Astrocyte of the spinal cord (primary cell): ENCODE measurements at regions not wholly inside any gene's neighbourhood (a gene's known extent, or its start where the extent isn't known, plus 50 kb on each side); places are given as distances from the start of the nearest gene placed in this dataset.

Source experiments
- DNase-seq: peaks from one replicate; pipeline ENCODE4 v3.0.0; 2011; ENCODE audit warnings: low read depth, low spot score
- H3K4me3 ChIP-seq: 2 replicates; pipeline ENCODE4 v1.5.1; 2011; ENCODE audit warnings: low read depth, mild to moderate bottlenecking, low read length, moderate library complexity
- CTCF ChIP-seq: IDR thresholded peaks from 2 replicates; pipeline ENCODE4 v1.5.1; 2012; ENCODE audit warnings: low read depth, mild to moderate bottlenecking, low read length, inconsistent platforms
- in situ Hi-C: cut with HindIII; loops from 2 replicates; pipeline ENCODE4 v1.10.0; 2017; ENCODE audit warnings: low sequenced_read_pairs

- H3K4me3 ChIP-seq = no peak overlapping the region
- in situ Hi-C loops = no loop called here
- TF ChIP-seq CTCF = no peak
- no peak for DNase-seq
Observed at GRCh38 chr7:47685712-47686376, 103.9 kb upstream of the TNS3 start.

- no peak for TF ChIP-seq CTCF
- in situ Hi-C loops = no loop called here
- no peak for DNase-seq
- no peak overlapping the region for H3K4me3 ChIP-seq
Observed at GRCh38 chr7:47685151-47685550, 103.2 kb upstream of the TNS3 start.

GRCh38 chr7:47684728-47685127 lies 102.8 kb upstream of the TNS3 start:
- DNase-seq = no peak
- in situ Hi-C loops = no loop called here
- H3K4me3 ChIP-seq = no peak overlapping the region
- no peak for TF ChIP-seq CTCF

- DNase-seq = no peak
- TF ChIP-seq CTCF = no peak
- no peak overlapping the region for H3K4me3 ChIP-seq
- in situ Hi-C loops = no loop called here
Observed at GRCh38 chr7:47683485-47683898, 101.6 kb upstream of the TNS3 start.

GRCh38 chr7:47682874-47683273 lies 101.0 kb upstream of the TNS3 start:
- no peak for DNase-seq
- no peak for TF ChIP-seq CTCF
- in situ Hi-C loops = no loop called here
- H3K4me3 ChIP-seq = no peak overlapping the region

- in situ Hi-C loops = no loop called here
- no peak for TF ChIP-seq CTCF
- no peak overlapping the region for H3K4me3 ChIP-seq
Observed at GRCh38 chr7:47681249-47681810, 99.4 kb upstream of the TNS3 start.

More at GRCh38 chr7:47681249-47681810, 99.4 kb upstream of the TNS3 start:
- no peak for DNase-seq
